SU-DHL-6 (cell line): ENCODE measurements at regions not wholly inside any gene's neighbourhood (a gene's known extent, or its start where the extent isn't known, plus 50 kb on each side); places are given as distances from the start of the nearest gene placed in this dataset.

Experiments
- H2AFZ ChIP-seq: fragments of 200-600 bp; sonication (generic); 2 replicates; pipeline ENCODE4 v1.6.1; 2014; ENCODE audit warnings: low read depth, mild to moderate bottlenecking, moderate library complexity, mixed read lengths, antibody characterized with exemption, low read length; ENCODE audit not compliant: severe bottlenecking
- H3F3A ChIP-seq: fragments of 200-600 bp; shearing (Covaris generic); 2 replicates; pipeline ENCODE4 v1.6.0; 2016; ENCODE audit warnings: antibody characterized with exemption, mild to moderate bottlenecking; ENCODE audit not compliant: insufficient read depth
- H3K27ac ChIP-seq: fragments of 200-600 bp; sonication (generic); 2 replicates; pipeline ENCODE4 v1.5.1; 2016; ENCODE audit warnings: low read depth, mild to moderate bottlenecking, low read length, moderate library complexity, mixed read lengths
- H3K27me3 ChIP-seq: fragments of 200-600 bp; sonication (generic), shearing (Covaris generic); 2 replicates; pipeline ENCODE4 v1.6.0; 2014; ENCODE audit warnings: mild to moderate bottlenecking, low read length
- H3K36me3 ChIP-seq: fragments of 200-600 bp; sonication (generic); 2 replicates; pipeline ENCODE4 v1.6.1; 2014; ENCODE audit warnings: mild to moderate bottlenecking, low read length, mixed read lengths
- H3K4me2 ChIP-seq: fragments of 300-600, 200-600 bp; shearing (Covaris generic), sonication (generic); 2 replicates; pipeline ENCODE4 v1.6.0; 2014; ENCODE audit warnings: low read length, low read depth, mild to moderate bottlenecking; ENCODE audit not compliant: poor library complexity, severe bottlenecking
- H3K4me3 ChIP-seq: fragments of 200-600 bp; sonication (generic); 2 replicates; pipeline ENCODE4 v1.5.1; 2014; ENCODE audit warnings: antibody characterized with exemption, low read length, mild to moderate bottlenecking, mixed read lengths; ENCODE audit not compliant: insufficient read depth, poor library complexity, severe bottlenecking
- H3K79me2 ChIP-seq: fragments of 200-600 bp; sonication (generic); 2 replicates; pipeline ENCODE4 v1.6.1; 2014; ENCODE audit warnings: mild to moderate bottlenecking, low read length, moderate library complexity; ENCODE audit not compliant: insufficient read depth
- H3K9ac ChIP-seq: fragments of 200-600 bp; sonication (generic); 2 replicates; pipeline ENCODE4 v1.7.0; 2014; ENCODE audit warnings: mild to moderate bottlenecking, low read length
- H3K9me2 ChIP-seq: fragments of 200-600 bp; sonication (generic); replicated peaks from 2 replicates; pipeline ENCODE4 v1.6.1; 2014; ENCODE audit warnings: low read length; ENCODE audit not compliant: insufficient read depth
- H3K9me3 ChIP-seq: fragments of 200-600 bp; sonication (generic); 2 replicates; pipeline ENCODE4 v1.6.1; 2014; ENCODE audit warnings: low read length, mixed read lengths; ENCODE audit not compliant: insufficient read depth
- H4K20me1 ChIP-seq: fragments of 200-600 bp; sonication (generic); 2 replicates; pipeline ENCODE4 v1.6.1; 2014; ENCODE audit warnings: low read depth, mild to moderate bottlenecking, antibody characterized with exemption, low read length, moderate library complexity, mixed read lengths
- CTCF ChIP-seq: fragments of 200-600 bp; sonication (generic); IDR thresholded peaks from one replicate; pipeline ENCODE4 v1.5.1; 2017; ENCODE audit warnings: antibody characterized with exemption, mild to moderate bottlenecking, low read length, moderate library complexity; ENCODE audit not compliant: insufficient read depth, poor library complexity, severe bottlenecking
- EZH2phosphoT487 ChIP-seq: fragments of 200-600 bp; sonication (generic), shearing (Covaris generic); conservative IDR thresholded peaks from 2 replicates; pipeline ENCODE4 v1.6.1; 2018; ENCODE audit warnings: mild to moderate bottlenecking, antibody characterized with exemption, low read length, moderate library complexity, mixed read lengths

- H3K4me3 ChIP-seq = no peak overlapping the region
- no peaks in the 10 kb centered on the region for H3K79me2 ChIP-seq
- no peaks in the 10 kb centered on the region for H3K36me3 ChIP-seq
- H3K4me2 ChIP-seq = no peak overlapping the region
- no peak overlapping the region for H3K27ac ChIP-seq
- TF ChIP-seq CTCF (no peak), EZH2phosphoT487 (no peak)
- H4K20me1 ChIP-seq = no peaks in the 10 kb centered on the region
- H3K27me3 ChIP-seq = no peaks in the 10 kb centered on the region
- no peaks in the 10 kb centered on the region for H3K9me2 ChIP-seq
- no peak overlapping the region for H3K9ac ChIP-seq
- H3F3A ChIP-seq = no peaks in the 10 kb centered on the region
- H2AFZ ChIP-seq = no peak overlapping the region
- H3K9me3 ChIP-seq = no peaks in the 10 kb centered on the region
Observed at GRCh38 chr17:15076991-15077663, 188.0 kb downstream of the PMP22 start.

- Histone ChIP-seq H4K20me1 (no peaks in the 10 kb centered on the region), H3K27ac (no peak overlapping the region), H2AFZ (no peak overlapping the region), H3K4me3 (no peak overlapping the region), H3K27me3 (no peaks in the 10 kb centered on the region), H3K9ac (no peak overlapping the region), H3K9me3 (no peaks in the 10 kb centered on the region), H3K79me2 (no peaks in the 10 kb centered on the region), H3K36me3 (no peaks in the 10 kb centered on the region), H3K4me2 (no peak overlapping the region), H3F3A (no peaks in the 10 kb centered on the region), H3K9me2 (no peaks in the 10 kb centered on the region)
- TF ChIP-seq CTCF (no peak), EZH2phosphoT487 (no peak)
Observed at GRCh38 chr17:15051933-15052332, 213.2 kb downstream of the PMP22 start.

- Histone ChIP-seq H3K9me2 (no peaks in the 10 kb centered on the region), H3K4me3 (no peak overlapping the region), H3K36me3 (no peaks in the 10 kb centered on the region), H3K79me2 (no peaks in the 10 kb centered on the region), H3F3A (no peaks in the 10 kb centered on the region), H3K4me2 (no peak overlapping the region), H3K27me3 (no peaks in the 10 kb centered on the region), H3K9me3 (no peaks in the 10 kb centered on the region), H2AFZ (no peak overlapping the region), H3K9ac (no peak overlapping the region), H3K27ac (no peak overlapping the region), H4K20me1 (no peaks in the 10 kb centered on the region)
- TF ChIP-seq EZH2phosphoT487 (no peak), CTCF (no peak)
Observed at GRCh38 chr17:15049795-15050160, 215.3 kb downstream of the PMP22 start.
